PFSK-1 (cell line): ENCODE measurements at regions not wholly inside any gene's neighbourhood (a gene's known extent, or its start where the extent isn't known, plus 50 kb on each side); places are given as distances from the start of the nearest gene placed in this dataset.

Experiments used
- POLR2AphosphoS5 ChIP-seq: IDR thresholded peaks from 2 replicates; pipeline ENCODE4 v1.6.1; 2012; ENCODE audit warnings: low read depth, mild to moderate bottlenecking, control low read depth, low read length, moderate library complexity
- SIN3A ChIP-seq: IDR thresholded peaks from 2 replicates; pipeline ENCODE4 v1.6.1; 2012; ENCODE audit warnings: mild to moderate bottlenecking, low read length, moderate library complexity, borderline replicate concordance; ENCODE audit not compliant: insufficient read depth
- TAF1 ChIP-seq: IDR thresholded peaks from 2 replicates; pipeline ENCODE4 v1.6.1; 2012; ENCODE audit warnings: low read length, control low read depth, borderline replicate concordance; ENCODE audit not compliant: insufficient read depth

DNA sequence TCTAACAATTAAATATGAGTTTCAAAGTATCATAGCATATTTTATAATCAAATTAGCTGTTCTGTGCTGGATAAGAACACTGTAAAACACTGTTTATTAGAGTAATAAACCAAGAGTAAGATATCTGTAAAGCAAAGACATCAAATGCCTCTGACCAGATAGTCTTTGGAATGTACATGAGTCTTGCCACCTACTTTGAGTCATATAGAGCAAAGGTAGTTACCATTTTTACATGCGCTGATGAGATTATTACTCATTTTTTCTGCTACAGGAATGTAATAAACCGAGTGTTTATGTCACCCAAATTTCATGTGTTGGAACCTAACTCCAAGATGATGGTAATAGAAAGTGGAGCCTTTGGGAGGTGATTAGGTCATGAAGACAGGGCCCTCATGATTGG is 654.5 kb downstream of the CETN3 start:
- TF ChIP-seq SIN3A, result no peak
- no peak for TF ChIP-seq POLR2AphosphoS5
- TF ChIP-seq TAF1, result no peak
